ENCODE measurements at regions not wholly inside any gene's neighbourhood (a gene's known extent, or its start where the extent isn't known, plus 50 kb on each side); places are given as distances from the start of the nearest gene placed in this dataset.

- no peak overlapping the region for H3K4me3 ChIP-seq (replicated peaks; ENCODE audit: low read depth, low read length)
- TF ChIP-seq, protein P1, sequence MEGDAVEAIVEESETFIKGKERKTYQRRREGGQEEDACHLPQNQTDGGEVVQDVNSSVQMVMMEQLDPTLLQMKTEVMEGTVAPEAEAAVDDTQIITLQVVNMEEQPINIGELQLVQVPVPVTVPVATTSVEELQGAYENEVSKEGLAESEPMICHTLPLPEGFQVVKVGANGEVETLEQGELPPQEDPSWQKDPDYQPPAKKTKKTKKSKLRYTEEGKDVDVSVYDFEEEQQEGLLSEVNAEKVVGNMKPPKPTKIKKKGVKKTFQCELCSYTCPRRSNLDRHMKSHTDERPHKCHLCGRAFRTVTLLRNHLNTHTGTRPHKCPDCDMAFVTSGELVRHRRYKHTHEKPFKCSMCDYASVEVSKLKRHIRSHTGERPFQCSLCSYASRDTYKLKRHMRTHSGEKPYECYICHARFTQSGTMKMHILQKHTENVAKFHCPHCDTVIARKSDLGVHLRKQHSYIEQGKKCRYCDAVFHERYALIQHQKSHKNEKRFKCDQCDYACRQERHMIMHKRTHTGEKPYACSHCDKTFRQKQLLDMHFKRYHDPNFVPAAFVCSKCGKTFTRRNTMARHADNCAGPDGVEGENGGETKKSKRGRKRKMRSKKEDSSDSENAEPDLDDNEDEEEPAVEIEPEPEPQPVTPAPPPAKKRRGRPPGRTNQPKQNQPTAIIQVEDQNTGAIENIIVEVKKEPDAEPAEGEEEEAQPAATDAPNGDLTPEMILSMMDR (IDR thresholded peaks at IDR 0.05; ENCODE audit: low read depth, low read length, missing control alignments), result no peak
- no peak for DNase-seq (ENCODE audit: extremely low read depth, low read depth)
Observed at GRCh38 chr9:91158946-91159345, 202.8 kb downstream of the AUH start.

DNA sequence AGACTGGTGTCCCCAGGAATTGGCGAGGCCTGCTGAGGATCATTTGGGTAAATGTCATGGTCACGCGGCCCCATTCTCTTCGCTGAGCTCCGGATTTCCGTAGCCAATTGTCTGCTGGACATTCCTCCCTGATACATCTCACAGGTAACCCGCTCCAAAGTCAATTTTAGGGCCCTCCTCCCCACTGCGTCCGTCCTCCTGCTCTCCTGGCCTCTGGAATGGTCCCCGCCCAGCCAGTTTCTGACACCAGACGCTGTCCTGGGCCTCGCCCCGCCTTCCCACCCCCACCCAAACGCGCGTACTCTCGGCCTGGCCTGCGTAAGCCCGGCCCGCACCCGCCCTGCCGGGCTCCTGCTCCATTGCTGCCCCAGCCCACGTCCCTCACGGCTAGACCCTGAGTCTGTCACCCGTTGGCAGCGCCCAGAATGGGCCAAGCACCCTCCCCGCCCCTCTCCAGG lies 202.0 kb downstream of the AUH start:
- no peak for DNase-seq (ENCODE audit: extremely low read depth, low read depth)
- TF ChIP-seq, protein P1 (IDR thresholded peaks at IDR 0.05; ENCODE audit: low read depth, low read length, missing control alignments), result no peak
- no peak overlapping the region for H3K4me3 ChIP-seq (replicated peaks; ENCODE audit: low read depth, low read length)

DNA sequence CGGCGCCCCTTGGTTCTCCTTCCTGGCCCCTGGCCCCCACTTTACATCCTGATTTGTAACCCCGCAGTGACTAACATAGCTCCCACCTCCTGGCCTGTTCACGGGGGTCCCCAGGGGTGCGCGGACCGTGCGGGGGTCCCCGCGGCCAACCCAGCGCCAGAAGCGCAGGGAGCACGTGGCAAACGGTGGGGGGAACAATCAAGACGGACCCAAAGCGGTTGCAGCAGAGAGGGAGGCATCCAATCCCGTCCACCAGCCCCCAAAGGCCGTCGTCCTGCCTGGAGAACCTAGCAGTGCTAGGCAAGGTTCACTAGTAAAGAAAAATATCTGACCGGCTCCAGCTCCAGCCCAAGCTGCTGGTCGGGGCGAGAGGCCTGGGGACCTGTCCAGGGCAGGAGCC lies 201.5 kb downstream of the AUH start:
- DNase-seq (ENCODE audit: extremely low read depth, low read depth), result no peak
- TF ChIP-seq, protein P1 (IDR thresholded peaks at IDR 0.05; ENCODE audit: low read depth, low read length, missing control alignments), result no peak
- no peak overlapping the region for H3K4me3 ChIP-seq (replicated peaks; ENCODE audit: low read depth, low read length)

GRCh38 chr9:91160599-91161464 lies 200.9 kb downstream of the AUH start:
- no peak for DNase-seq (ENCODE audit: extremely low read depth, low read depth)
- no peak overlapping the region for H3K4me3 ChIP-seq (replicated peaks; ENCODE audit: low read depth, low read length)

DNA sequence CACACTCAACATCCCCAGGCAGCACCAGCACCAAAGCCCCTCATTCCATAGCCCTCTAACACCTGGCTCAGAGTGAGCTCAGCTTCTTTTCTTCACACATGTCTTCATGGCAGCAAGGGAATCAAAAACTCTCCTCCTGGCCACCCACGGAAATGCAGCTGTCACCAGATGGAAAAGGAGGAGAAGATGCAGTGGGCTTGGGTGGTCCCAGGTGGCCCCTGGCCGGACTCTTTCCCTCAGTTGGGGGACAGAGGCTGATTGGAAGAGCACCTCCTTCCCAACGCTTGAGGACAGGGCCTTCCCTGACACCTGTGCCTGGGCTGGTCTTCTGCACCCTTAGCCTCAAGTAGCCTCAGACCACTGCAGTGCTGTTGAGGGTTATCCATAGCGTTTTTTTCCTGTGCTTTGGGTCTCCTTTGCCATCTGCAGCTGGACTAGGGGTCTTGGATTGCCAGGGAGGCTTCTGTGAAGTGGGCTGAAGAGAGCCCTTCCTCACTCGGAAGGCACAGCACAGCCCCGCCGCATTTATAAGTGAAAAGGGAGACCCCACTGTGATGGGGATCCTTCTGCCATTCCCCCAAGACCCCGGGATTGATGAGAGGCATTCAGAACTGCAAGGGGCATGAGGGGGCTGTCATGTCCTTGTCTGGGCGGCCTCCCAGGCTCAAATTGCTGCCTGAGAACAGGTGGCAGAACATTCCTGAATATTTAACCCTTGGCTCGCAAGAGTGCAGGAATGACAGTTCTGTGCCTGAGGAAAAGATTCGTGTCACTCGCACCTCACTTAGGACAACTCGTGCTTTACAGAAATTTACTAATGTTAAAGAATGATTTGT lies 200.0 kb downstream of the AUH start:
- TF ChIP-seq, protein P1 (IDR thresholded peaks at IDR 0.05; ENCODE audit: low read depth, low read length, missing control alignments), result peak; percentile 2
- H3K4me3 ChIP-seq (replicated peaks; ENCODE audit: low read depth, low read length), result no peak overlapping the region
- no peak for DNase-seq (ENCODE audit: extremely low read depth, low read depth)

More at GRCh38 chr9:91160599-91161464, 200.9 kb downstream of the AUH start:
- TF ChIP-seq, protein P1 (IDR thresholded peaks at IDR 0.05; ENCODE audit: low read depth, low read length, missing control alignments), result no peak

GRCh38 chr9:91162311-91162710 lies 199.4 kb downstream of the AUH start:
- DNase-seq (ENCODE audit: extremely low read depth, low read depth), result no peak
- no peak overlapping the region for H3K4me3 ChIP-seq (replicated peaks; ENCODE audit: low read depth, low read length)
- TF ChIP-seq, protein P1 (IDR thresholded peaks at IDR 0.05; ENCODE audit: low read depth, low read length, missing control alignments), result no peak

Data from HFF-Myc (cell line).